Osteoblast (primary cell): ENCODE measurements at regions not wholly inside any gene's neighbourhood (a gene's known extent, or its start where the extent isn't known, plus 50 kb on each side); places are given as distances from the start of the nearest gene placed in this dataset.
A peak's percentile ranks its signal among the peaks of the same experiment; 100 is the strongest.

Experiments used
- DNase-seq: peaks from one replicate; pipeline ENCODE4 v3.0.0; 2011; ENCODE audit warnings: low spot score, mixed read lengths; ENCODE audit not compliant: insufficient read length; ENCODE audit errors: missing footprints
- H2AFZ ChIP-seq: 2 replicates; pipeline ENCODE4 v1.6.0; 2011; ENCODE audit warnings: mild to moderate bottlenecking, low read length
- H3K27ac ChIP-seq: 2 replicates; pipeline ENCODE4 v1.5.1; 2011; ENCODE audit warnings: mild to moderate bottlenecking, low read depth, low read length, moderate library complexity
- H3K27me3 ChIP-seq: 2 replicates; pipeline ENCODE4 v1.6.0; 2012; ENCODE audit warnings: mild to moderate bottlenecking, control low read depth, inconsistent platforms, low read length, moderate library complexity; ENCODE audit not compliant: insufficient read depth
- H3K36me3 ChIP-seq: 2 replicates; pipeline ENCODE4 v1.5.1; 2011; ENCODE audit warnings: mild to moderate bottlenecking, low read length, control low read depth, moderate library complexity; ENCODE audit not compliant: insufficient read depth
- H3K4me1 ChIP-seq: 2 replicates; pipeline ENCODE4 v1.5.1; 2011; ENCODE audit warnings: mild to moderate bottlenecking, low read length, control low read depth, moderate library complexity; ENCODE audit not compliant: insufficient read depth
- H3K4me2 ChIP-seq: 2 replicates; pipeline ENCODE4 v1.6.0; 2011; ENCODE audit warnings: mild to moderate bottlenecking, low read length; ENCODE audit not compliant: insufficient read depth
- H3K4me3 ChIP-seq: fragments of 200-600 bp; sonication (generic); 3 replicates; pipeline ENCODE4 v1.5.1; 2012; ENCODE audit warnings: mild to moderate bottlenecking, low read length, inconsistent platforms; ENCODE audit not compliant: insufficient read depth
- H3K79me2 ChIP-seq: 2 replicates; pipeline ENCODE4 v1.6.0; 2012; ENCODE audit warnings: mild to moderate bottlenecking, low read length, control low read depth, inconsistent platforms; ENCODE audit not compliant: insufficient read depth
- H3K9me3 ChIP-seq: 2 replicates; pipeline ENCODE4 v1.5.1; 2011; ENCODE audit warnings: low read depth, low read length, control low read depth
- H4K20me1 ChIP-seq: 2 replicates; pipeline ENCODE4 v1.6.0; 2012; ENCODE audit warnings: mild to moderate bottlenecking, low read length, control low read depth; ENCODE audit not compliant: insufficient read depth
- TF ChIP-seq, protein P1 (sequence below): IDR thresholded peaks from 2 replicates; pipeline ENCODE4 v1.5.1; 2011; ENCODE audit warnings: mild to moderate bottlenecking, low read depth, low read length, moderate library complexity; ENCODE audit errors: extremely low read depth

DNA sequence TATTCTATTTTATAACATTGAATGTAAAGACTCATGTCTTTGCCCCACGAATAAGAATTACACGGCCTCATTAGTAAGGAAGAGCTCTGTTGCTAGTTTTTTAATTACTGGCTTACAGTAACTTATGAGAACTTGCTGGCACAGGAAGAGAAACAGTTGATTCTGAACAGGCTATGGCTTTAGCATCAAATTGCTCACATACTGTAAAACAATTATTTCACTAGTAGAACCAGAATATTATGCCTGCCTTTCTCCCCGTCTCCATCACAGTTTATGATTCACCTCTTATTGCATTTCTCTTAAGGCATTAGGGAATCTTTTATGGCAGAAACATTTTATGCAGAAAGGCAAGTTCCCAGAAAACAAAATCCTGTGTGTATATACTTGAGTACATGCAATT lies 126.1 kb downstream of the SPRY1 start:
- TF ChIP-seq, protein P1, sequence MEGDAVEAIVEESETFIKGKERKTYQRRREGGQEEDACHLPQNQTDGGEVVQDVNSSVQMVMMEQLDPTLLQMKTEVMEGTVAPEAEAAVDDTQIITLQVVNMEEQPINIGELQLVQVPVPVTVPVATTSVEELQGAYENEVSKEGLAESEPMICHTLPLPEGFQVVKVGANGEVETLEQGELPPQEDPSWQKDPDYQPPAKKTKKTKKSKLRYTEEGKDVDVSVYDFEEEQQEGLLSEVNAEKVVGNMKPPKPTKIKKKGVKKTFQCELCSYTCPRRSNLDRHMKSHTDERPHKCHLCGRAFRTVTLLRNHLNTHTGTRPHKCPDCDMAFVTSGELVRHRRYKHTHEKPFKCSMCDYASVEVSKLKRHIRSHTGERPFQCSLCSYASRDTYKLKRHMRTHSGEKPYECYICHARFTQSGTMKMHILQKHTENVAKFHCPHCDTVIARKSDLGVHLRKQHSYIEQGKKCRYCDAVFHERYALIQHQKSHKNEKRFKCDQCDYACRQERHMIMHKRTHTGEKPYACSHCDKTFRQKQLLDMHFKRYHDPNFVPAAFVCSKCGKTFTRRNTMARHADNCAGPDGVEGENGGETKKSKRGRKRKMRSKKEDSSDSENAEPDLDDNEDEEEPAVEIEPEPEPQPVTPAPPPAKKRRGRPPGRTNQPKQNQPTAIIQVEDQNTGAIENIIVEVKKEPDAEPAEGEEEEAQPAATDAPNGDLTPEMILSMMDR = no peak
- H3K36me3 ChIP-seq = no peaks in the 10 kb centered on the region
- H3K27ac ChIP-seq = no peak overlapping the region
- no peak overlapping the region for H3K4me2 ChIP-seq
- H2AFZ ChIP-seq = no peak overlapping the region
- H3K79me2 ChIP-seq = no peaks in the 10 kb centered on the region
- no peak overlapping the region for H3K4me3 ChIP-seq
- H3K27me3 ChIP-seq = no peaks in the 10 kb centered on the region
- H3K9me3 ChIP-seq = no peaks in the 10 kb centered on the region
- no peak for DNase-seq
- H3K4me1 ChIP-seq = no peaks in the 10 kb centered on the region
- no peaks in the 10 kb centered on the region for H4K20me1 ChIP-seq

DNA sequence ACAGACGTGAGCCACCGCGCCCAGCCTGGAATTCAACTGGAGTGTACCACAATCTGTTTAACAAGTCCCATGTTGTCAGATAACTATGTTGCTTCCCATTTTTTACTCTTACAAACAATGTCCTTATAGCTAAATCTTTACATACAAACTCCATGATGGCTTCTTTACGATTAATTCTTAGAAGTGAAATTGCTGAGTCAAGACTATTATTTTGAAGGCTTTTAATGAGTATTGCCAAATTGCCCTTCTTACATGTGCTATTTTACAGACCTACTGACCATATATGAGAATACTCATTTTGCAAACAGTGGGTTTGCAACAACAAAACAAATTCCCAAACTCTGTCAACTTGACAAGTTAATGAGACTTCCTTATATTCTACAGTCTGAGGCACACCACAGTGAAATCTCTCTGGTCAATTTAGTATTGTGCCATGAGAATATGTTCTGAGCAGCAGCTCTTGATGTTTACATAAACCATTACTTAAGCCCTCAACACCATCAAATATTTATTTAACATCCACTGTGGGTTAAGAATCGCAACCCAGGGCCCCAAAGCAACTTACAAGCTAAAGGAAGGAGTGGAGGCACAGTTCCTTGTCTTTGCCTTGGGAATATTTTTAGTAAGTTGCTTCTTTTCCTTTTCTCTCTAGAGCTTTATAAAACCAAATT lies 128.5 kb downstream of the SPRY1 start:
- Histone ChIP-seq H3K79me2 (no peaks in the 10 kb centered on the region), H3K4me3 (no peak overlapping the region), H3K27ac (no peak overlapping the region), H3K4me1 (no peaks in the 10 kb centered on the region), H2AFZ (no peak overlapping the region), H4K20me1 (no peaks in the 10 kb centered on the region), H3K4me2 (no peak overlapping the region), H3K9me3 (no peaks in the 10 kb centered on the region), H3K27me3 (no peaks in the 10 kb centered on the region), H3K36me3 (no peaks in the 10 kb centered on the region)
- peak; percentile 66 for DNase-seq
- TF ChIP-seq, protein P1 = no peak

DNA sequence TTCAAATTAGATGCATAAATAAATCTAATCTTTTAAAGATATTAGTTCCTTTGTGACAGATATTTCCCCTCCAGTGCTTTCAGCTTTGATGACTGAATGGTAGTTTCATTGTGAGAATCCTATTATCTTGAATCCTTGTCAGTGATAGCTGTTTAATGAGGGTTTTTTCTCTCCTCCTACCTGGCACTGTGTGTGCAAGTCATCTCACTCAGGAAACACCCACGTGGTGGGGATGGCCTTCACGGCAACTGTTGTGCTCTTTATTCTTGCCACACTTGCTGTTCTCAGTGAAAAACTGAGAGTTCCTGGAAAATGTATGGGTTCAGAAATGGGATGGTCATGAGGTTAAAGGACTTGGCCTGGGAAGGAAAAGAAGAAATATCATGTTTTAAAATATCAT lies 129.9 kb downstream of the SPRY1 start:
- H3K4me2 ChIP-seq = no peak overlapping the region
- H3K79me2 ChIP-seq = no peaks in the 10 kb centered on the region
- no peaks in the 10 kb centered on the region for H3K9me3 ChIP-seq
- H3K27me3 ChIP-seq = no peaks in the 10 kb centered on the region
- TF ChIP-seq, protein P1 = no peak
- no peaks in the 10 kb centered on the region for H4K20me1 ChIP-seq
- no peak for DNase-seq
- no peaks in the 10 kb centered on the region for H3K4me1 ChIP-seq
- H2AFZ ChIP-seq = no peak overlapping the region
- H3K4me3 ChIP-seq = no peak overlapping the region
- no peaks in the 10 kb centered on the region for H3K36me3 ChIP-seq
- no peak overlapping the region for H3K27ac ChIP-seq

DNA sequence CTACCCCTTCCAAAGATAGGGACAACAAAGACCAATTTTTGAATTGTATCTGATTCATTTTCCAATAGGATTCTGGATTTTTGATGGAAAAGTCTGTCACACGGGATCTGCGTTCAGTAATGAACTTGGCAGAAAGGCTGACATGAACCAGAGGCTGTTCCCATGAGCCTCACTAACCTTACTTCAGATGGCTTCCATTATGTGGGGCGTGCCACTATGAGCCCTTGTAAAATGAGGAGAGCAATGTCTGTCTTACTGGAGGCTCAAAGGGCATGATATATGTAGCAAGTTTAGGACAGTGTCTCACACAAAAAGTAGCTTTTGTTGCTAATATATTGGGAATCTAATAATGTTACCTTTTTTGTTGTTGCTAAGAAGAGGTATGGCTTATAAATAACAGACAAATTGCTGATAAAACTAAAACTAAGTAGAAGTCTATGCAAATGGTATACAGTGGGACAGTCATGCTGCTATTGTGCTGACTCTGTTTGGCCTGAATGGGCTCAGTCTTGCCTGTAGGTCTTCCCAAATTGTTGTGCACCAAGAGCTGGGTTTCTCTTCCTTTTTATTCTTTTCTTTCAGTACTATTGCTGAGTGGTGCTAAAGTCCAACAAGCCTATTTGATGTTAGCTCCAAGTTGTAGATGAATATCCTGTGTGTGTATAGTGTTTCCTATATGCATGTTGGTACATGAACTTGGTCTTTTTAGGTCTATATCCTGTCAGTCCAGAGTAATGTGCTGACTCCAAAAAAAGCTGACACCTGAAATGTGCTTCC lies 132.1 kb downstream of the SPRY1 start:
- Histone ChIP-seq H3K27ac (no peak overlapping the region), H3K4me2 (no peak overlapping the region), H3K4me3 (no peak overlapping the region), H3K4me1 (no peaks in the 10 kb centered on the region), H3K9me3 (no peaks in the 10 kb centered on the region), H4K20me1 (no peaks in the 10 kb centered on the region), H3K79me2 (no peaks in the 10 kb centered on the region), H2AFZ (no peak overlapping the region), H3K27me3 (no peaks in the 10 kb centered on the region), H3K36me3 (no peaks in the 10 kb centered on the region)
- no peak for DNase-seq
- TF ChIP-seq, protein P1 = no peak
